ENCODE measurements at regions not wholly inside any gene's neighbourhood (a gene's known extent, or its start where the extent isn't known, plus 50 kb on each side); places are given as distances from the start of the nearest gene placed in this dataset.
"Not testable (repeated sequence)": the region's sequence is repeated elsewhere in the genome, so short reads cannot be mapped to it uniquely, and the experiment has no call there.

- DNase-seq (ENCODE audit: extremely low read depth, low read depth): no peak
Measured at GRCh38 chrX:145881175-145881995, 63.8 kb downstream of the SLITRK2 start.

GRCh38 chrX:145886469-145886868, 68.8 kb downstream of the SLITRK2 start:
- DNase-seq (ENCODE audit: extremely low read depth, low read depth): no peak

- DNase-seq (ENCODE audit: extremely low read depth, low read depth): peak; percentile 5
Measured at GRCh38 chrX:145910017-145910416, 92.4 kb downstream of the SLITRK2 start.

GRCh38 chrX:145919400-145919799, 101.8 kb downstream of the SLITRK2 start:
- no peak for DNase-seq (ENCODE audit: extremely low read depth, low read depth)

- no peak for DNase-seq (ENCODE audit: extremely low read depth, low read depth)
Measured at GRCh38 chrX:145923376-145923775, 105.7 kb downstream of the SLITRK2 start.

- no peak for DNase-seq (ENCODE audit: extremely low read depth, low read depth)
Measured at GRCh38 chrX:145936769-145937168, 119.1 kb downstream of the SLITRK2 start.

GRCh38 chrX:145949056-145949455, 131.4 kb downstream of the SLITRK2 start:
- no peak for DNase-seq (ENCODE audit: extremely low read depth, low read depth)

GRCh38 chrX:145953628-145954027, 136.0 kb downstream of the SLITRK2 start:
- DNase-seq (ENCODE audit: extremely low read depth, low read depth): no peak

- no peak for DNase-seq (ENCODE audit: extremely low read depth, low read depth)
Measured at GRCh38 chrX:145990051-145990450, 172.4 kb downstream of the SLITRK2 start.

- DNase-seq (ENCODE audit: extremely low read depth, low read depth): no peak
Measured at GRCh38 chrX:146006637-146007036, 189.0 kb downstream of the SLITRK2 start.

GRCh38 chrX:146036000-146036399, 218.4 kb downstream of the SLITRK2 start:
- DNase-seq (ENCODE audit: extremely low read depth, low read depth): no peak

- no peak for DNase-seq (ENCODE audit: extremely low read depth, low read depth)
Measured at GRCh38 chrX:146041741-146042140, 224.1 kb downstream of the SLITRK2 start.

GRCh38 chrX:146046011-146046715, 228.5 kb downstream of the SLITRK2 start:
- not testable (repeated sequence) for DNase-seq (ENCODE audit: extremely low read depth, low read depth)

- not testable (repeated sequence) for DNase-seq (ENCODE audit: extremely low read depth, low read depth)
Measured at GRCh38 chrX:146049568-146049967, 231.9 kb downstream of the SLITRK2 start.

- no peak for DNase-seq (ENCODE audit: extremely low read depth, low read depth)
Measured at GRCh38 chrX:146054311-146054710, 236.7 kb downstream of the SLITRK2 start.

GRCh38 chrX:146055733-146056132, 238.1 kb downstream of the SLITRK2 start:
- DNase-seq (ENCODE audit: extremely low read depth, low read depth): no peak

- no peak for DNase-seq (ENCODE audit: extremely low read depth, low read depth)
Measured at GRCh38 chrX:146056511-146057081, 239.0 kb downstream of the SLITRK2 start.

- DNase-seq (ENCODE audit: extremely low read depth, low read depth): no peak
Measured at GRCh38 chrX:146064156-146064555, 246.5 kb downstream of the SLITRK2 start.

GRCh38 chrX:146090732-146091131, 273.1 kb downstream of the SLITRK2 start:
- no peak for DNase-seq (ENCODE audit: extremely low read depth, low read depth)

GRCh38 chrX:146109362-146109761, 291.7 kb downstream of the SLITRK2 start:
- no peak for DNase-seq (ENCODE audit: extremely low read depth, low read depth)

- not testable (repeated sequence) for DNase-seq (ENCODE audit: extremely low read depth, low read depth)
Measured at GRCh38 chrX:146119074-146119473, 301.4 kb downstream of the SLITRK2 start.

GRCh38 chrX:146127617-146128016, 310.0 kb downstream of the SLITRK2 start:
- no peak for DNase-seq (ENCODE audit: extremely low read depth, low read depth)

Measured in NCI-H460 (cell line).